B cell (primary cell): ENCODE measurements at regions not wholly inside any gene's neighbourhood (a gene's known extent, or its start where the extent isn't known, plus 50 kb on each side); places are given as distances from the start of the nearest gene placed in this dataset.

Source experiments
- ATAC-seq: fragments of 200-7000 bp; cut with Tn5 transposase; one replicate; pipeline ENCODE4 v1.10.0; 2021; ENCODE audit warnings: low read depth, mild to moderate bottlenecking, moderate number of reproducible peaks, moderate library complexity
- CTCF ChIA-PET: fragments of 350-600 bp; sonication (Branson Sonifier 250); formaldehyde crosslinking; loops from one replicate; lab custom pipeline; 2021; ENCODE audit warnings: antibody characterized with exemption, inconsistent platforms; lab: Charles Lee
- POLR2A ChIA-PET: fragments of 350-600 bp; sonication (Branson Sonifier 250); formaldehyde crosslinking; loops from one replicate; lab custom pipeline; 2021; ENCODE audit warnings: antibody characterized with exemption; lab: Charles Lee
- DNase-seq: peaks from one replicate; pipeline ENCODE4 v3.0.0; 2013
- H2AFZ ChIP-seq: 2 replicates; pipeline ENCODE4 v1.6.1; 2012; ENCODE audit warnings: mild to moderate bottlenecking, low read depth, low read length; ENCODE audit not compliant: insufficient read depth, poor library complexity, severe bottlenecking
- H3K27ac ChIP-seq, 2 donors: 1 replicate in 1 of 2; 2 replicates in 1 of 2; pipeline ENCODE4 v1.5.1; 2012 to 2013; ENCODE audit warnings: low read length in 2 of 2, mild to moderate bottlenecking in 2 of 2, moderate library complexity in 1 of 2
- H3K27me3 ChIP-seq, 4 experiments: fragments of 200-600 bp in 1 of 4; sonication (generic) in 1 of 4; replicated peaks in 1 of 4; 1 replicate in 2 of 4; 2 replicates in 2 of 4; pipeline versions ENCODE4 v1.6.1 to v1.7.0; 2013 to 2016; ENCODE audit warnings: low read length in 3 of 4, mild to moderate bottlenecking in 2 of 4, mixed read lengths in 1 of 4, moderate library complexity in 1 of 4; ENCODE audit not compliant: insufficient read depth in 4 of 4, control insufficient read depth in 3 of 4; ENCODE audit errors: control extremely low read depth in 1 of 4
- H3K36me3 ChIP-seq, 2 experiments: replicated peaks in 1 of 2; 1 replicate in 1 of 2; 2 replicates in 1 of 2; pipeline versions ENCODE4 v1.6.1 to v1.7.1; 2013; ENCODE audit warnings: low read length in 1 of 2; ENCODE audit not compliant: insufficient read depth in 2 of 2, control insufficient read depth in 1 of 2; ENCODE audit errors: control extremely low read depth in 1 of 2, extremely low read depth in 1 of 2
- H3K4me1 ChIP-seq, 2 donors: fragments of 200-600 bp in 1 of 2; sonication (generic) in 1 of 2; 1 replicate in 1 of 2; 2 replicates in 1 of 2; pipeline versions ENCODE4 v1.5.1 to v1.6.1; 2013 to 2017; ENCODE audit warnings: low read length in 2 of 2; ENCODE audit not compliant: control insufficient read depth in 2 of 2, insufficient read depth in 2 of 2
- H3K4me2 ChIP-seq: replicated peaks from 2 replicates; pipeline ENCODE3; 2012; ENCODE audit warnings: mild to moderate bottlenecking, low read depth, low read length; ENCODE audit not compliant: poor library complexity, severe bottlenecking
- H3K4me3 ChIP-seq, 5 experiments: fragments of 200-600 bp in 1 of 5; sonication (generic) in 1 of 5; 1 replicate in 3 of 5; 2 replicates in 2 of 5; pipeline versions ENCODE4 v1.5.1 to v1.7.0; 2011 to 2016; ENCODE audit warnings: low read length in 4 of 5, mild to moderate bottlenecking in 4 of 5, low read depth in 2 of 5, control low read depth in 1 of 5, moderate library complexity in 1 of 5; ENCODE audit not compliant: insufficient read depth in 1 of 5; ENCODE audit errors: control extremely low read depth in 1 of 5, extremely low read depth in 1 of 5
- H3K79me2 ChIP-seq: fragments of 200-600 bp; sonication (generic); one replicate; pipeline ENCODE4 v1.6.0; 2016; ENCODE audit warnings: low read length; ENCODE audit not compliant: control insufficient read depth, insufficient read depth
- H3K9ac ChIP-seq: fragments of 200-600 bp; sonication (generic); 2 replicates; pipeline ENCODE4 v1.6.1; 2017; ENCODE audit warnings: mild to moderate bottlenecking, low read length, moderate library complexity
- H3K9me3 ChIP-seq, 3 donors: one replicate each; pipeline versions ENCODE4 v1.6.1 to v1.7.1; 2013; ENCODE audit warnings: low read length in 2 of 3; ENCODE audit not compliant: control insufficient read depth in 2 of 3, insufficient read depth in 1 of 3; ENCODE audit errors: control extremely low read depth in 1 of 3
- H4K20me1 ChIP-seq: 2 replicates; pipeline ENCODE4 v1.6.0; 2012; ENCODE audit warnings: mild to moderate bottlenecking, low read length; ENCODE audit not compliant: insufficient read depth, control insufficient read depth, poor library complexity, severe bottlenecking
- H3K27ac Mint-ChIP-seq: one replicate; pipeline ENCODE4 v1.8.0; 2021; ENCODE audit warnings: mixed read lengths
- H3K27me3 Mint-ChIP-seq: one replicate; pipeline ENCODE4 v1.8.0; 2021; ENCODE audit warnings: mixed read lengths
- H3K4me1 Mint-ChIP-seq: one replicate; pipeline ENCODE4 v1.8.0; 2021; ENCODE audit warnings: mixed read lengths
- H3K4me3 Mint-ChIP-seq: one replicate; pipeline ENCODE4 v1.8.0; 2021; ENCODE audit warnings: mixed read lengths
- H3K9me3 Mint-ChIP-seq: one replicate; pipeline ENCODE4 v1.8.0; 2022; ENCODE audit warnings: mixed read lengths; ENCODE audit not compliant: insufficient read depth
- CTCF ChIP-seq: fragments of 200-600 bp; IDR thresholded peaks from one replicate; pipeline ENCODE4 v1.8.0; 2022; ENCODE audit warnings: antibody characterized with exemption, mild to moderate bottlenecking
- EZH2 ChIP-seq: IDR thresholded peaks from 2 replicates; pipeline ENCODE4 v1.6.1; 2012; ENCODE audit warnings: borderline replicate concordance, low read depth, mild to moderate bottlenecking, moderate library complexity, low read length; ENCODE audit not compliant: insufficient read depth, poor library complexity, severe bottlenecking
- WGBS: methylation state at CpG from one replicate; pipeline ENCODE4 v1.1.5; 2013; ENCODE audit warnings: missing lambda C conversion rate; ENCODE audit not compliant: insufficient coverage; 5-methylcytosine and 5-hydroxymethylcytosine counted together
- intact Hi-C: fragments of 100-400 bp; cut with micrococcal nuclease; formaldehyde crosslinking; loops from one replicate; pipeline ENCODE4 v1.10.0; 2022

- Histone ChIP-seq H3K36me3 (no peaks in the 10 kb centered on the region), H3K27ac (no peak overlapping the region), H3K79me2 (no peaks in the 10 kb centered on the region), H3K9me3 (no peaks in the 10 kb centered on the region), H3K27me3 (no peaks in the 10 kb centered on the region), H3K4me1 (no peaks in the 10 kb centered on the region), H4K20me1 (no peaks in the 10 kb centered on the region), H2AFZ (no peak overlapping the region), H3K4me2 (no peak overlapping the region), H3K9ac (no peak overlapping the region), H3K4me3 (no peak overlapping the region)
- TF ChIP-seq CTCF = no peak
- TF ChIP-seq EZH2 = no peak
- ATAC-seq (no peak), DNase-seq (no peak)
- no CpG with 5 or more reads among the region's 1 CpG for WGBS
- H3K27me3 Mint-ChIP-seq = no peaks in the 10 kb centered on the region
- CTCF ChIA-PET = no interaction called here
- H3K27ac Mint-ChIP-seq = no peak overlapping the region
- POLR2A ChIA-PET = no interaction called here
- H3K4me3 Mint-ChIP-seq = no peak overlapping the region
- intact Hi-C loops = no loop called here
- H3K4me1 Mint-ChIP-seq = no peaks in the 10 kb centered on the region
- H3K9me3 Mint-ChIP-seq = no peaks in the 10 kb centered on the region
Observed at GRCh38 chr6:121896363-121896762, 460.9 kb downstream of the GJA1 start.

- no peaks in the 10 kb centered on the region for H3K27me3 ChIP-seq
- no peaks in the 10 kb centered on the region for H3K4me1 Mint-ChIP-seq
Observed at GRCh38 chr6:121896771-121897170, 461.3 kb downstream of the GJA1 start.

More at GRCh38 chr6:121896771-121897170, 461.3 kb downstream of the GJA1 start:
- Histone ChIP-seq H2AFZ (no peak overlapping the region), H3K79me2 (no peaks in the 10 kb centered on the region), H3K4me2 (no peak overlapping the region), H3K4me3 (no peak overlapping the region), H3K4me1 (no peaks in the 10 kb centered on the region), H3K9ac (no peak overlapping the region), H3K36me3 (no peaks in the 10 kb centered on the region), H3K9me3 (no peaks in the 10 kb centered on the region), H3K27ac (no peak overlapping the region), H4K20me1 (no peaks in the 10 kb centered on the region)
- no peak overlapping the region for H3K4me3 Mint-ChIP-seq
- ATAC-seq (no peak), DNase-seq (no peak)
- TF ChIP-seq CTCF (no peak), EZH2 (no peak)
- H3K27ac Mint-ChIP-seq = no peak overlapping the region
- 100% methylated on average over 1 of the region's 3 CpGs for WGBS
- intact Hi-C loops = no loop called here
- CTCF ChIA-PET = no interaction called here
- no peaks in the 10 kb centered on the region for H3K27me3 Mint-ChIP-seq
- POLR2A ChIA-PET = no interaction called here
- no peaks in the 10 kb centered on the region for H3K9me3 Mint-ChIP-seq
